Fibroblast of peridontal ligament (primary cell): ENCODE measurements at regions not wholly inside any gene's neighbourhood (a gene's known extent, or its start where the extent isn't known, plus 50 kb on each side); places are given as distances from the start of the nearest gene placed in this dataset.
"Not testable (repeated sequence)": the region's sequence is repeated elsewhere in the genome, so short reads cannot be mapped to it uniquely, and the experiment has no call there.

Experiments used
- DNase-seq: peaks from one replicate; pipeline ENCODE4 v3.0.0-alpha.2; 2010; ENCODE audit errors: extremely low read depth

GRCh38 chr2:194289712-194290346 lies 1367.2 kb upstream of the SLC39A10 start:
- DNase-seq, result no peak

GRCh38 chr2:194276667-194277066 lies 1380.4 kb upstream of the SLC39A10 start:
- not testable (repeated sequence) for DNase-seq

- no peak for DNase-seq
These were observed 1385.6 kb upstream of the SLC39A10 start for GRCh38 chr2:194271293-194271961.

DNA sequence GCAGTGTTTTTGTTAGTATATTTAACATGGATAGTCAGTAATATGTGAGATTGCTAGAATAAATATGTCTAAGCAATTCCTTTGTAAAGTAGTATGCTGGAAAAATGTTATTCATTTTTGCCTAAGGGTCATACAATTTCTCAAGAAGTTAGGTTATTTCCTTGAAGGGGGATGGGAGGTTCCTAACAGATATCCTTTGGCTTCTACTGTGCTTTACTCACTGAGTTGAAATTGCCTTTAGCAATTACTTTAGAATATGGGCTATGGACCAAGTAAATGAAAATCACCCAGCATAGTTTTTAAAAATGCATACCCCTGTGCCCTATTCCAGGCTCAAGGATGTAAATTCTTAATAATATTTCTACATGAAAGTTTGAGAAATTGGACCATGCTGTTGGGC lies 1386.4 kb upstream of the SLC39A10 start:
- DNase-seq, result no peak

- no peak for DNase-seq
These were observed 1392.4 kb upstream of the SLC39A10 start for GRCh38 chr2:194264586-194264985.

GRCh38 chr2:194260185-194260584 lies 1396.8 kb upstream of the SLC39A10 start:
- DNase-seq, result no peak

GRCh38 chr2:194257095-194257494 lies 1399.9 kb upstream of the SLC39A10 start:
- no peak for DNase-seq

DNA sequence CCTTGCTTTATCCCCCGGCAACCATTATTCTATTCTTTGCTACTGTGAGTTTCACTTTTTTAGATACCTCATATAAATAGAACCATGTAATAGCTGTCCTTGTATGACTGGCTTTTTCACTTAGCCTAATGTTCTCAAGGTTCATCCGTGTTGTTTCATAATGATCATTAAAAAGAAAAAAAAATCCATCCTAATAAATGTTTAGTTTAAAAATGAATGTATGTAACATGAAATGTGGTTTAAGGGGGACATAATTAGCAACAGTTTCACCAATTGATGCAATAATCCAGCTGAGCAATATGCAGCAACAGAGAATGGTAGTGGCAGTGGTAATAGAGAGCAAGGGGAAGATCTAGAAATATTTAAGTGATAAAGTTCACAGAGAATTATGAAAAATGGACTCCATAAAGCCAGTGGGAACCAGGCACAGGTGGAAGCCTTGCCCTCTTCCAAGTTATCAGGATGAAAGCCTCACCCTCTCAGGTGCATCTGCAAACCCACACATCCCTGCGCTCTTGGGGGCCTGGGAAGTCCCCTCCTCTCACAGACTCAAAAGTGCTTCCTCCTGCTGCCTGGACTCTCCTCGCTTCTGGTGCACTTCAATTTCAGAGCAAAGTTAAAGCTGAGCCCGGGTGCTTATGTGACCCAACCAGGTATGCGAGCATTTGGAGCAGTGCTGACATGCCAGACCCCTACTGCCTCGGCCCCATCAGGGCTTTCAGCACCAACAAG lies 1403.3 kb upstream of the SLC39A10 start:
- DNase-seq, result no peak

DNA sequence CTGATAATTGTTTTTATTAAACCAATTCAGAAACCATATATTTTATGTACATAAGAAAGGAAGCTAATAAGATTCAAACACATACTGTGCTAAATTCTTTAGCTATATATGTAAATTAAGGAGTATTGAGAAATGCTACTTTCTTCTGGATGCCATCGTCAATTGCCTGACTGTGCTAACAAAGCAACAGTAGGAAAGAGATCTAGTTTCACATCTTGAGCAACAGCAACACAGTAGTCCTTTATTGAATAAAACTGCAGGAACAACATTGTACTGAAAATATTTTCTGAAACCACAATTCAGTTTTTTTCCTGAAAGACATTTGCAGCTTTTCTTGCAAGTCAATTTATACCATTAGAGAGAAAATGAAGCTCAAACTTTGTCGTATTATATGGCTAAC lies 1404.9 kb upstream of the SLC39A10 start:
- DNase-seq, result no peak

DNA sequence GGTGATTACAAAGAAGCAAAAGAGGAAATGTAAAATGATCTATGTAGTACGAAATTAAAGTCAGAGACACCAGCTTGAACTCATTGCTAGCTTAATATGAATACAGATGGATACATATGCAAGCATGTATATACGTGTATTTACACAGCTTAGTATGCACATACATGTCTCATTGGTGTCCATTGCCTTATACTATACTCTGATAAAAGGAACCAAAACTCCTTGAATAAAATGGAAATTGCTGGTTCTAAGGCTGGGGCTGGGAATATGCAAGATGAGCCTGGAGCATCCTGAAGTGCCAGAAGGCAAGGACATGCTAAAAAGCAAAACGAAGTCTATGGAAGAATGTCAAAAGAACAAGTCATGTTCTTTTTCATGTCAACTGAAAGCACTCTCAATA lies 1424.4 kb upstream of the SLC39A10 start:
- no peak for DNase-seq

- no peak for DNase-seq
These were observed 1433.8 kb upstream of the SLC39A10 start for GRCh38 chr2:194223218-194223617.

DNA sequence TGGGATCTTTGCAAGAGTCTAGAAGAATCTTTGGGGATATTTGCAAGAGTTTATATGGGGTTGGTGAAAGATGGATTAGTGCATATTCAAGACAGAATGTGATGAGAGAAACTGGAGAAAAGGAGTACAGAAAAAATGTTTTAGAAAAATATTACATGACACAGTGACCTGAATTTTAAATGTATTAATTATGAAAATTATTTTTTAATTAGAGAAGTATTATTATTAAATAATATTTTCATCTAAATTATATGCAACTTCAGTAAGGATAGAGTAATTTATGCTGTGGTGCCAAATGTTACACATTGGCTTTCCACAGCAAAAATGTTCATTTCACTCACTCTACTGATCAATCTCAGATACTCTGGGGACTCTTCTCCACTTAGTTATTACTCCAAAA lies 1442.8 kb upstream of the SLC39A10 start:
- DNase-seq, result no peak

DNA sequence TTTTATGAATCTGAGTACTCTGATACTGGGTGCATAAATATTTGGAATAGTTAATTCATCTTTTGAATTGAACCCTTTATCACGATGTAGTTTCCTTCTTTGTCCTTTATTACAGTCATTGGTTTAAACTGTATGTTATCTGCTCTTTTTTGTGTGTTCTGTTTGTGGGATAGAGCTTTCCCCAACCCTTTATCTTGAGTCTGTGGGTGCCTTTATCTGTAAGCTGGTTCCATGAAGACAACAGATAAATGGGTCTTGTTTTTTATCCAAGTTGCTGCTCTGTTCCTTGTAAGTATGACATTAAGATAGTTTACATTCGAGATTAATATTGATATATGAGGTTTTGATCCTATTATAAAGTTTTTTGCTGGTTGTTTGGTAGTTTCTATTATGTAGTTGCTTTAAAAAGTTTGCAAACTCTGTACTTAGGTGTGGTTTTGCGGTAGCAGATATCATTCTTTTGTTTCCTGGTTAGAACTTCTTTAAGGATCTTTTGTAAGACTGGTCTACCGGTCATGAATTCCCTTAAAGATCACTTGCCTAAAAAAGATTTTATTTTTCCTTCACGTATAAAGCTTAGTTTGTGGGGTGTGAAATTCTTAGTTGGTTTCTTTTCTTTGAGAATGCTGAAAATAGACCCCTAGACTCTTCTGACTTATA lies 1451.3 kb upstream of the SLC39A10 start:
- DNase-seq, result no peak

DNA sequence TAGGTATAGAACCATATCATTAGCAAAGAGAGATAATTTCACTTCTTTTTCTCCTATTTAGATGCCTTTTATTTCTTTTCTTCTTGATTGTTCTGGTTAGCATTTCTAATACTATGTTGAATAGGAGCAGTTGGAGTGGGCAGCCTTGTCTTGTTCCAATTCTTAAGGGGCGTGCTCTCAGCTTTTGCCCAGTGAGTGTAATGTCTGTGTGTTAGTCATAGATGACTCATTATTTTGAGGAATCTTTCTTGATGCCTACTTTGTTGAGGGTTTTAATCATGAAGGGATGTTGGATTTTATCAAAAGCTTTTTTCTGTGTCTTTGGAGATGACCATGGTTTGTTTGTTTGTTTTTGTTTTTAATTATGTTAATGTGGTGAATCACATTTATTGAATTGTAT lies 1453.1 kb upstream of the SLC39A10 start:
- DNase-seq, result no peak

GRCh38 chr2:194182888-194183287 lies 1474.1 kb upstream of the SLC39A10 start:
- no peak for DNase-seq

- no peak for DNase-seq
These were observed 1480.9 kb upstream of the SLC39A10 start for GRCh38 chr2:194176134-194176533.

GRCh38 chr2:194166818-194167217 lies 1490.2 kb upstream of the SLC39A10 start:
- no peak for DNase-seq

GRCh38 chr2:194155431-194155830 lies 1501.6 kb upstream of the SLC39A10 start:
- no peak for DNase-seq

- DNase-seq, result no peak
These were observed 1505.8 kb upstream of the SLC39A10 start for GRCh38 chr2:194151231-194151630.

DNA sequence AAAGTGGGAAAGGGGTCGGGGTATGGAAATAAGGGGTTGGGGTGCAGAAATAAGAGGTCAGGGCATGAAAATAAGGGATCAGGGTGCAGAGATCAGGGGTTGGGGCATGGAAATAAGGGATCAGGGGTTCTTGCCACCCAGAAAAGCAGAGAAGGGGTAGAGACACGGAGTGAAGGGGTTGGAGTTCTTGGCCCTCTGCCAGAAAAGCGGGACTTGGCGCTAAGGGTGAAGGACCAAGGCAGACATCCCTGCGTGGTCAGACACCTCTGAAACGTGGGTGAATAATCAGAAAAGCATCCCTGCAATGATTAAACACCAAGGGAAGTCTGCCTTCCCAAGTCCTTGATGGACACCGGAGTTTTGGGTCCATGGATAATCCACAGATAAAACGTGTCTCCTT lies 1521.6 kb upstream of the SLC39A10 start:
- DNase-seq, result no peak

DNA sequence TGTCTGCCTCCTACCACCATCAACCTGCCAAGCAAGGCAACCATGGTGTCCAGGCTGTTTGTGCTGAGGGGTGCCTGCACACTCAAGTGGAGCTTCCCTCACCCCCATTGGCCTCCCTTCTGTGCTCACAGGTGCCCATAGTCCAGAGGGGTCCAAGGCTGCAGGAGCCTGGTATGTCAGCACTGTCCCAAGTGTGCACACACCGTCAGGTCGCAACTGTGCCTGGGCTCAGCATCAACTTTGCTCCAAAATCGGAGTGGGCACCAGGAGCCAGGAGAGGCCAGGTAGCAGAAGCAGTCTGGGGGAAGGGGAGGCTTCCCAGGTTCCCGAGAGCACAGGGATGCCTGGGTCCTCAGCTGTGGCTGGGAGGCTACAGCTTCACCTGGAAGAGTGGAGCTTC lies 1528.2 kb upstream of the SLC39A10 start:
- DNase-seq, result no peak

DNA sequence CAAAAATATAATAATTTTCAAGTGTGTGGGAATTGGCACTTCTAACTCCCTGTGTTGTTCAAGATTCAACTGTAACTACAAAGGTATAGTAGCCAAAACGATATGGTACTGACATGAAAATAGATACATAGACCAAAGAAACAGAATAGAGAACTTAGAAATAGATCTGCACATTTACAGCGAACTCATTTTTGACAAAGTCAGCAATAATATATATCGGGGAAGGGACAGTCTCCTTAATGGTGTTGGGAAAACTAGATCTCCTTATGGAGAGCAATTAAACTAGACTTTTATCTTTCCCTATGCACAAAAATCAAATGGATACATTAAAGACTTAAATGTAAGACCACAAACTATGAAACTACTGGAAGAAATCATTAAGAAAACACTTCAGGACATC lies 1530.6 kb upstream of the SLC39A10 start:
- no peak for DNase-seq

- DNase-seq, result no peak
These were observed 1540.2 kb upstream of the SLC39A10 start for GRCh38 chr2:194116861-194117260.
